ENCODE measurements at regions not wholly inside any gene's neighbourhood (a gene's known extent, or its start where the extent isn't known, plus 50 kb on each side); places are given as distances from the start of the nearest gene placed in this dataset.

GRCh38 chr6:114650891-114651290 is 308.1 kb upstream of the HS3ST5 start:
- H3K27ac ChIP-seq (ENCODE audit: low read depth, low read length): no peak overlapping the region
- peaks cover 0 to 1% (median 0%) of the 10 kb centered on the region in 4 experiments; a peak in 1 of 7 replicates for H3K27me3 ChIP-seq (replicated peaks in 1 of 4; ENCODE audit: control insufficient read depth in 3 of 4, extremely low read depth in 1 of 4, insufficient read depth in 3 of 4, low read length in 3 of 4)
- FAIRE-seq: no peak
- H3K56ac ChIP-seq (replicated peaks; ENCODE audit: insufficient read length, low read depth, low read length): no peak overlapping the region
- no peak overlapping the region for H2BK12ac ChIP-seq (ENCODE audit: low read depth, low read length)
- H3K14ac ChIP-seq (ENCODE audit: insufficient read length): no peak overlapping the region
- H2BK120ac ChIP-seq (replicated peaks; ENCODE audit: low read depth, low read length): no peak overlapping the region
- no peaks in the 10 kb centered on the region for H3K4me1 ChIP-seq (replicated peaks in 1 of 4; ENCODE audit: control insufficient read depth in 3 of 4, insufficient read depth in 4 of 4, low read length in 3 of 4)
- H3K79me2 ChIP-seq (ENCODE audit: control insufficient read depth in 1 of 2, insufficient read depth in 2 of 2, low read length in 2 of 2): no peaks in the 10 kb centered on the region
- H2BK20ac ChIP-seq (ENCODE audit: low read length): no peak overlapping the region
- no peak for DNase-seq (ENCODE audit: low read depth in 1 of 2, low spot score in 2 of 2)
- H3K79me1 ChIP-seq (ENCODE audit: low read depth, low read length): no peaks in the 10 kb centered on the region
- no peak overlapping the region for H4K8ac ChIP-seq (ENCODE audit: extremely low read depth, insufficient read depth, low read length)
- no peak overlapping the region for H2BK5ac ChIP-seq (ENCODE audit: low read depth, low read length)
- H3K9ac ChIP-seq (replicated peaks in 1 of 4; ENCODE audit: extremely low read depth in 1 of 4, low read depth in 3 of 4, low read length in 3 of 4): no peak overlapping the region
- no peak overlapping the region for H2AFZ ChIP-seq (ENCODE audit: low read length)
- H3K4me3 ChIP-seq (ENCODE audit: extremely low read depth in 1 of 4, insufficient read depth in 2 of 4, low read depth in 3 of 4, low read length in 4 of 4): no peak overlapping the region
- CTCF ChIA-PET (ENCODE audit: partially characterized antibody): no interaction called here
- no peak overlapping the region for H3K4ac ChIP-seq (replicated peaks; ENCODE audit: insufficient read length, low read depth, low read length)
- H3K23me2 ChIP-seq (ENCODE audit: low read depth, low read length): no peaks in the 10 kb centered on the region
- POLR2A ChIA-PET (ENCODE audit: partially characterized antibody): no interaction called here
- no peak overlapping the region for H4K91ac ChIP-seq (replicated peaks; ENCODE audit: insufficient read length, low read length)
- no peak overlapping the region for H3K18ac ChIP-seq (ENCODE audit: extremely low read depth, low read length)
- H2AK5ac ChIP-seq (ENCODE audit: low read depth, low read length): no peak overlapping the region
- no peaks in the 10 kb centered on the region for H3K36me3 ChIP-seq (ENCODE audit: control insufficient read depth in 2 of 4, insufficient read depth in 4 of 4, low read length in 3 of 4)
- no peaks in the 10 kb centered on the region for H3K9me3 ChIP-seq (ENCODE audit: insufficient read depth in 2 of 2, low read depth in 1 of 2, low read length in 1 of 2)
- H4K20me1 ChIP-seq (replicated peaks in 1 of 2; ENCODE audit: control insufficient read depth in 1 of 2, insufficient read depth in 2 of 2, low read length in 2 of 2): no peaks in the 10 kb centered on the region
- H3K23ac ChIP-seq (ENCODE audit: insufficient read length): no peak overlapping the region
- 89% methylated on average over 2 of the region's 2 CpGs; no CpG with 5 or more reads in 1 of the 2 experiments for whole genome bisulfite sequencing, 2 experiments (ENCODE audit: extremely low coverage in 1 of 2, insufficient coverage in 1 of 2, insufficient read length in 1 of 2, insufficient replicate concordance in 2 of 2, low coverage in 1 of 2, low lambda C conversion rate in 2 of 2, missing lambda C conversion rate in 1 of 2)
- no peak overlapping the region for H4K5ac ChIP-seq (ENCODE audit: insufficient read length, low read depth, low read length)
- H2BK15ac ChIP-seq (ENCODE audit: low read length): no peak overlapping the region
- no peak overlapping the region for H3K4me2 ChIP-seq (ENCODE audit: insufficient read depth in 1 of 2, low read depth in 2 of 2, low read length in 2 of 2)
- TF ChIP-seq CHD7 (IDR thresholded peaks at IDR 0.05; ENCODE audit: insufficient replicate concordance, low read length): no peak
